Stomach (tissue), 4 donors: ENCODE measurements at regions not wholly inside any gene's neighbourhood (a gene's known extent, or its start where the extent isn't known, plus 50 kb on each side); places are given as distances from the start of the nearest gene placed in this dataset.

ENCODE experiments used
- CTCF ChIP-seq, 7 experiments: fragments of 450-650 bp in 4 of 7; fragments of 200-600 bp in 3 of 7; sonication (generic) in 3 of 7; IDR thresholded peaks; one replicate each; pipeline ENCODE4 v1.5.1; 2016 to 2019; ENCODE audit warnings: antibody characterized with exemption in 7 of 7, control low read depth in 2 of 7, mild to moderate bottlenecking in 1 of 7
- POLR2AphosphoS5 ChIP-seq, 3 donors: sonication (generic); formaldehyde crosslinking; IDR thresholded peaks; one replicate each; pipeline ENCODE4 v1.6.1; 2016; ENCODE audit warnings: antibody characterized with exemption in 3 of 3

DNA sequence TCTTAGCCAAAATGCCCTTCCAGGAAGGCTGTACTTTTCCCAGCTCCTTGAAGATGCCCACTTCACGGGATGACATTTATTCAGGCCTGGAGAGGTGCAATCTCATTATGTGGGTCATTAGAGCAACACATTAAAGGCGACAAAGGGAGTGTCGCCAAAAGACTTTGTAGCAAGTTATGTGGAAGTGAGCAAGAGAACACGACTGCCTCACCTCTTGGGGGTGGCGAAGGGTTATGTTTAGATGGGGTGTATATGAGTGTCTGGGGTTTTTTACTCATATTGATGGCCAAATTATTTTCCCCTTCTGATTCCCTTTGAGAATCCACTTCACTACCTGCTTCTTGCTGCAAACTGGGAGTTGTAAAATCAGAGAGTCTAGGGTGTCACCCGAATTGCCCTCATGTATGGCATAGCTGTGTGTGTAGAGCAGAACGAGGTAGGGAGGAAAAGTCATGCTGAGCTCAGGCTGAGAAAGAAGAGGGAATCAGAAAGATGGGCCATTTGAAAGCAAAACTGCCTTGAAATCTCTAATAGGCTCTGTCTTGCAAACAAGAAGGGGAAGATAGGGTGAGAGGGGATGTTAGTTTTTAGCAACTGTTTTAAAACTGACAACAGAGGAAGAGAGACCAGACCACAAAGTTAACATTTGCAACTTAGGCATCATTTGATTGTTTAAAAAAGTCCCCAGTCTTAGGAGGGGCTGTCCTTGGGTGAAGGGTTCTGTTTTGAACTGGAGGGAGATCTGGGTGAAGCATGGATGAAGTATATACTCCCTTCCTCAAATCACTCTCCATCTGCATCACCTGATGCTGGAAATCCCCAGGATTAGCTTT, 97.1 kb upstream of the IL12B start:
- TF ChIP-seq POLR2AphosphoS5 (IDR thresholded peaks at IDR 0.05) (no peak), CTCF (IDR thresholded peaks at IDR 0.05) (no peak)
